MCF 10A (cell line): ENCODE measurements at regions not wholly inside any gene's neighbourhood (a gene's known extent, or its start where the extent isn't known, plus 50 kb on each side); places are given as distances from the start of the nearest gene placed in this dataset.
A peak's percentile ranks its signal among the peaks of the same experiment; 100 is the strongest.

Experiments
- BruUV-seq: library from RNA; stranded (reverse); fragments of 400-500 nt; replicated peaks from 2 replicates; lab custom pipeline; 2021; lab: Mats Ljungman, UMichigan
- CTCF ChIA-PET: fragments of 300-600 bp; sonication (Branson Sonifier 250); formaldehyde crosslinking; extraction: SDS; loops from one replicate; lab custom pipeline; 2021; ENCODE audit warnings: antibody characterized with exemption, inconsistent platforms; lab: Yijun Ruan, JAX
- POLR2A ChIA-PET: fragments of 300-600, 350-650 bp; sonication (Branson Sonifier 250); formaldehyde crosslinking; extraction: SDS; loops from one replicate; lab custom pipeline; 2020; ENCODE audit warnings: antibody characterized with exemption, inconsistent platforms; lab: Yijun Ruan, JAX
- DNase-seq: peaks from one replicate; pipeline ENCODE4 v3.0.0-alpha.2; 2018; ENCODE audit not compliant: unreplicated experiment
- H3K27ac Mint-ChIP-seq: one replicate; pipeline ENCODE4 v1.8.0; 2022; ENCODE audit warnings: mild to moderate bottlenecking, low read depth, mixed read lengths; ENCODE audit not compliant: unreplicated experiment
- H3K27me3 Mint-ChIP-seq: one replicate; pipeline ENCODE4 v1.8.0; 2022; ENCODE audit warnings: mixed read lengths; ENCODE audit not compliant: insufficient read depth, unreplicated experiment
- H3K36me3 Mint-ChIP-seq: one replicate; pipeline ENCODE4 v1.8.0; 2022; ENCODE audit warnings: mild to moderate bottlenecking, moderate library complexity, mixed read lengths; ENCODE audit not compliant: insufficient read depth, unreplicated experiment
- H3K4me1 Mint-ChIP-seq: one replicate; pipeline ENCODE4 v1.8.0; 2022; ENCODE audit warnings: mixed read lengths; ENCODE audit not compliant: insufficient read depth, unreplicated experiment
- H3K4me3 Mint-ChIP-seq: one replicate; pipeline ENCODE4 v1.8.0; 2022; ENCODE audit warnings: mild to moderate bottlenecking, moderate library complexity, mixed read lengths; ENCODE audit not compliant: unreplicated experiment
- H3K9me3 Mint-ChIP-seq: one replicate; pipeline ENCODE4 v1.8.0; 2022; ENCODE audit warnings: mixed read lengths; ENCODE audit not compliant: unreplicated experiment
- intact Hi-C: fragments of 100-400 bp; cut with micrococcal nuclease; formaldehyde crosslinking; loops from 2 replicates; pipeline ENCODE4 v1.14.1; 2022
- TF ChIP-seq, protein P1 (sequence below): fragments of 200-600 bp; IDR thresholded peaks from one replicate; pipeline ENCODE4 v1.8.0; 2022; ENCODE audit warnings: antibody characterized with exemption, mild to moderate bottlenecking; ENCODE audit not compliant: unreplicated experiment

DNA sequence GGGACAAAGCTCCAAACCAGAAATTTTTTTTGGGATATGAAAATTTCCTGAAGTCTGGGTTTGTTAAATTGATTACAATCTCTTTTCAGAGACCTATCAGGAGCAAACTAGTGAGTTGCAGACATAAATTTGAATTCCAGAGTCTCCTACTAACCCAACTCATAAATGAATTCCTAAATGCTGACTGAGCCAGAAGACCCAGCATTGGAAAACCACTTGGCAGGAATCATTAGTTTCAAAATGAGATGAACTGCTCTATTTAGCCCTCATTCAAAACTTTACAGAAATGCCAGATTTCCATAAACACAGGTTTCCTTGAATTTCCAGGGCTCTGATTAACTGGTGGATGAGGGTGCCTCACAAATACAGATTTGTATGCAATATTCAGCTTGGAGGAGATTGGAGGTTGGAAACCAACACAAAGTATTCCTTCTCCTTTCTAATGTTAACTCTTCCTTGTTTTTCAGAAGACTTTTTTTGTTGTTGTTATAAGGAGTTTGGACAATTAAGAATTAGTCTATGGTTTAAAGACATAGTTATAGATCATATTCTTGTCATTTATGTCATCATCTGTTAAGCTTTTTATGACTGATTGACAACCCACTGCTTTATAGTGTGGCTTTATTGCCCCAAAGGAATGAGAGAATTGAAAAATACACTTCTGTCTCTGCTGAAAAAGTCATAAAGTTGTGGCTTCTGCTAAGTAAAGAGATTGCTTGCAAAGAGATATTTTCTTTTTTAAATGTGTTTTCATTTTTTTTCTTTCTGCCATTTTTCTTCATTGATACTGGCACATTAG lies 222.8 kb downstream of the HLX start:
- Mint-ChIP-seq H3K27ac (no peak overlapping the region), H3K27me3 (no peaks in the 10 kb centered on the region), H3K4me1 (peaks cover 15% of the 10 kb centered on the region), H3K36me3 (no peaks in the 10 kb centered on the region), H3K9me3 (peaks cover 10% of the 10 kb centered on the region), H3K4me3 (no peak overlapping the region)
- BruUV-seq = no TSS peak
- intact Hi-C loops = no loop called here
- TF ChIP-seq, protein P1, sequence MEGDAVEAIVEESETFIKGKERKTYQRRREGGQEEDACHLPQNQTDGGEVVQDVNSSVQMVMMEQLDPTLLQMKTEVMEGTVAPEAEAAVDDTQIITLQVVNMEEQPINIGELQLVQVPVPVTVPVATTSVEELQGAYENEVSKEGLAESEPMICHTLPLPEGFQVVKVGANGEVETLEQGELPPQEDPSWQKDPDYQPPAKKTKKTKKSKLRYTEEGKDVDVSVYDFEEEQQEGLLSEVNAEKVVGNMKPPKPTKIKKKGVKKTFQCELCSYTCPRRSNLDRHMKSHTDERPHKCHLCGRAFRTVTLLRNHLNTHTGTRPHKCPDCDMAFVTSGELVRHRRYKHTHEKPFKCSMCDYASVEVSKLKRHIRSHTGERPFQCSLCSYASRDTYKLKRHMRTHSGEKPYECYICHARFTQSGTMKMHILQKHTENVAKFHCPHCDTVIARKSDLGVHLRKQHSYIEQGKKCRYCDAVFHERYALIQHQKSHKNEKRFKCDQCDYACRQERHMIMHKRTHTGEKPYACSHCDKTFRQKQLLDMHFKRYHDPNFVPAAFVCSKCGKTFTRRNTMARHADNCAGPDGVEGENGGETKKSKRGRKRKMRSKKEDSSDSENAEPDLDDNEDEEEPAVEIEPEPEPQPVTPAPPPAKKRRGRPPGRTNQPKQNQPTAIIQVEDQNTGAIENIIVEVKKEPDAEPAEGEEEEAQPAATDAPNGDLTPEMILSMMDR = no peak
- CTCF ChIA-PET = no interaction called here
- POLR2A ChIA-PET = interaction anchor here (1.0 kb wide), 1 partner anchor 14 kb away, joined by 3 read pairs; no protein-coding TSS in a partner anchor
- DNase-seq = peak; percentile 46

DNA sequence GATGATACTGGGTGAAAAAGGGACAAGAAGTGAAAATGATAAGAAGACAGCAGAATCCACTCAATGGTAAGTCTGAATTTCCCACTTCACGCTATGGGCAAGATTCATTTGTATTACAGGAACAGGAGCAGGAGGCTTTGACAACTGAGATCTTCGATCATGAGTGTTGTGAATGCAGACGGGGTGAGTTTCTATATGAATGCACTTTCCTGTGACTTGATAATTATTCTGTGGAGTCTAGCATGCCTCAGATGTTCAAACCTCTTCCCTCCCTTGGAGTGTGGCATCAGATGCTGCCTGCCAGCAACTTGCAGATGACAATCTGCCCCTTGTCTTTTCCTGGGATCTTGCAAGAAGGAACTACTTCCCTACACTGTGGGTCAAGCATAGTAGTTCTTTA lies 225.4 kb downstream of the HLX start:
- POLR2A ChIA-PET = interaction anchor here (0.5 kb wide), 1 partner anchor 319 kb away, joined by 3 read pairs; no protein-coding TSS in a partner anchor
- intact Hi-C loops = no loop called here
- no peak overlapping the region for H3K4me3 Mint-ChIP-seq
- TF ChIP-seq, protein P1 = no peak
- no TSS peak for BruUV-seq
- CTCF ChIA-PET = interaction anchor here (0.7 kb wide), 1 partner anchor 379 kb away, joined by 3 read pairs; no protein-coding TSS in a partner anchor
- DNase-seq = no peak
- no peaks in the 10 kb centered on the region for H3K27me3 Mint-ChIP-seq
- no peak overlapping the region for H3K27ac Mint-ChIP-seq
- no peaks in the 10 kb centered on the region for H3K36me3 Mint-ChIP-seq
- H3K9me3 Mint-ChIP-seq = no peaks in the 10 kb centered on the region
- peaks cover 6% of the 10 kb centered on the region for H3K4me1 Mint-ChIP-seq

DNA sequence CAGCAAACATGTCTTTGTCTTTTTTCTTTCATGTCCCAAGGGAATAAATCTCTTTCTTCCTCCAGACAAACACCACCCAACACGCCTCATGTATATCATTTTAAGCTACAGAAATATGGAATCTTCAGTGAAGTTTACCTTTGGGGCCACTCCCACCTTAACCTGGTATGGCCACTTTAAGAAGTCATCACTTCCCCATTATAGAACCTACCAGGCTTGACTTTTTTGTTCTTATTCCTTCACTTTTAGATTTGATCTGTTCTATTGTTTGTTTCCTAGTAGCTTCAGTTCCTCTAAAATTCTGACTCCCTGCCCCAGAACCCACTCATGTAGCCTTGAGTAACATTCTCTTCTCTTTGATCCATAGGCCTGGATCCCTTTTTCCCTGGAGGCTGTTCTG lies 226.3 kb downstream of the HLX start:
- no TSS peak for BruUV-seq
- CTCF ChIA-PET = interaction anchor here (0.6 kb wide), 1 partner anchor 314 kb away, joined by 3 read pairs; no protein-coding TSS in a partner anchor
- POLR2A ChIA-PET = interaction anchor here (0.5 kb wide), 1 partner anchor 21 kb away, joined by 4 read pairs; no protein-coding TSS in a partner anchor
- TF ChIP-seq, protein P1 = no peak
- DNase-seq = no peak
- Mint-ChIP-seq H3K27me3 (no peaks in the 10 kb centered on the region), H3K36me3 (no peaks in the 10 kb centered on the region), H3K9me3 (no peaks in the 10 kb centered on the region), H3K4me3 (no peak overlapping the region), H3K27ac (no peak overlapping the region), H3K4me1 (peaks cover 3% of the 10 kb centered on the region)
- intact Hi-C loops = no loop called here

DNA sequence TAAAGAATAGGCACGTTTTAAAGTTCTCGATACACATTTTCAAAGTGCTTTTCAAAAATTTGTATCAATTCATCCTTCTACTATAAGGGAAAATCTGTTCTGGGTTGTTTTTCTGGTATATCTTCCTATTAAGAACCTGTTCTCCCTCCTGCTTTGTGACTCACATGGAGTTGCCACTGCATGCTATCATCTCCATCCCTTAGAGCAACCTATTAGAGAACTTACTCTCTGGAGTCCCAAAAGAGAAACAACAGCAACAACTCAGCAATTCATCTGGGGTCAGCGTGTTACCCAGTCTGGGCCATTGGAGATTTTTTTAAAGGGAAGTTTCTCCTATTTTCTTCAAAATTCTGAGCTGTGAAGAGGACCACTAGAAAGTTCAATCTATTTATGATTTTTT lies 227.4 kb downstream of the HLX start:
- intact Hi-C loops = no loop called here
- Mint-ChIP-seq H3K36me3 (no peaks in the 10 kb centered on the region), H3K4me3 (no peak overlapping the region), H3K9me3 (no peaks in the 10 kb centered on the region), H3K4me1 (no peaks in the 10 kb centered on the region), H3K27me3 (no peaks in the 10 kb centered on the region), H3K27ac (no peak overlapping the region)
- no peak for DNase-seq
- POLR2A ChIA-PET = no interaction called here
- TF ChIP-seq, protein P1 = no peak
- CTCF ChIA-PET = interaction anchor here (0.7 kb wide), 1 partner anchor 15 kb away, joined by 3 read pairs; no protein-coding TSS in a partner anchor
- no TSS peak for BruUV-seq
